Loucy (cell line): ENCODE measurements at regions not wholly inside any gene's neighbourhood (a gene's known extent, or its start where the extent isn't known, plus 50 kb on each side); places are given as distances from the start of the nearest gene placed in this dataset.
A peak's percentile ranks its signal among the peaks of the same experiment; 100 is the strongest.

Experiments
- H2AFZ ChIP-seq: fragments of 200-600 bp; sonication (generic); 2 replicates; pipeline ENCODE4 v1.6.0; 2016; ENCODE audit warnings: antibody characterized with exemption, mild to moderate bottlenecking, low read length, moderate library complexity
- H3F3A ChIP-seq: fragments of 200-600 bp; 2 replicates; pipeline ENCODE4 v1.6.0; 2016; ENCODE audit warnings: antibody characterized with exemption, low read depth, mild to moderate bottlenecking
- H3K27me3 ChIP-seq: fragments of 200-600 bp; sonication (generic); 2 replicates; pipeline ENCODE4 v1.6.1; 2014; ENCODE audit warnings: low read length, mild to moderate bottlenecking; ENCODE audit not compliant: insufficient read depth, poor library complexity, severe bottlenecking
- H3K36me3 ChIP-seq: fragments of 200-600 bp; sonication (generic); 2 replicates; pipeline ENCODE4 v1.6.1; 2016; ENCODE audit warnings: low read length; ENCODE audit not compliant: insufficient read depth
- H3K4me1 ChIP-seq: fragments of 200-600 bp; sonication (generic); 2 replicates; pipeline ENCODE4 v1.5.1; 2014; ENCODE audit warnings: low read length, mild to moderate bottlenecking; ENCODE audit not compliant: insufficient read depth, poor library complexity, severe bottlenecking
- H3K4me2 ChIP-seq: fragments of 200-600 bp; sonication (generic); 2 replicates; pipeline ENCODE4 v1.6.0; 2014; ENCODE audit warnings: antibody characterized with exemption, low read length, low read depth, mild to moderate bottlenecking; ENCODE audit not compliant: poor library complexity, severe bottlenecking
- H3K4me3 ChIP-seq: fragments of 200-600 bp; sonication (generic); 2 replicates; pipeline ENCODE4 v1.5.1; 2014; ENCODE audit warnings: low read length, mild to moderate bottlenecking, mixed read lengths; ENCODE audit not compliant: poor library complexity, severe bottlenecking
- H3K79me2 ChIP-seq: fragments of 200-600 bp; sonication (generic); 2 replicates; pipeline ENCODE4 v1.6.1; 2014; ENCODE audit warnings: low read length; ENCODE audit not compliant: insufficient read depth
- H3K9ac ChIP-seq: fragments of 200-600 bp; sonication (generic); 2 replicates; pipeline ENCODE4 v1.6.0; 2014; ENCODE audit warnings: mild to moderate bottlenecking, low read depth, low read length, moderate library complexity; ENCODE audit not compliant: poor library complexity, severe bottlenecking
- H3K9me2 ChIP-seq: fragments of 200-600 bp; sonication (generic); replicated peaks from 2 replicates; pipeline ENCODE4 v1.6.1; 2016; ENCODE audit warnings: low read depth, low read length, mixed read lengths
- H3K9me3 ChIP-seq: fragments of 200-600 bp; sonication (generic); 2 replicates; pipeline ENCODE4 v1.6.1; 2014; ENCODE audit warnings: mild to moderate bottlenecking, antibody characterized with exemption, low read length, low read depth; ENCODE audit not compliant: insufficient read depth
- H4K20me1 ChIP-seq: fragments of 200-600 bp; sonication (generic); 2 replicates; pipeline ENCODE4 v1.6.0; 2014; ENCODE audit warnings: antibody characterized with exemption, low read length, mild to moderate bottlenecking; ENCODE audit not compliant: insufficient read depth, poor library complexity, severe bottlenecking
- CTCF ChIP-seq: fragments of 200-600 bp; sonication (generic); conservative IDR thresholded peaks from 2 replicates; pipeline ENCODE4 v1.5.1; 2014; ENCODE audit warnings: mild to moderate bottlenecking, antibody characterized with exemption, low read length
- EZH2phosphoT487 ChIP-seq: fragments of 200-600 bp; IDR thresholded peaks from 2 replicates; pipeline ENCODE4 v1.6.1; 2018; ENCODE audit warnings: antibody characterized with exemption, mild to moderate bottlenecking, moderate library complexity, borderline replicate concordance

GRCh38 chr21:31560479-31560878 lies 99.0 kb upstream of the SOD1 start:
- H3K27me3 ChIP-seq = peaks cover 3% of the 10 kb centered on the region
- H3K79me2 ChIP-seq = peaks cover 47% of the 10 kb centered on the region
- H2AFZ ChIP-seq = no peak overlapping the region
- H3K4me3 ChIP-seq = peak overlapping the region; percentile 89
- H3F3A ChIP-seq = no peaks in the 10 kb centered on the region
- no peaks in the 10 kb centered on the region for H3K36me3 ChIP-seq
- peak overlapping the region; percentile 97 for H3K4me2 ChIP-seq
- H3K9me3 ChIP-seq = no peaks in the 10 kb centered on the region
- peaks cover 20% of the 10 kb centered on the region for H4K20me1 ChIP-seq
- peaks cover 32% of the 10 kb centered on the region for H3K4me1 ChIP-seq
- H3K9me2 ChIP-seq = no peaks in the 10 kb centered on the region
- no peak for TF ChIP-seq CTCF
- no peak for TF ChIP-seq EZH2phosphoT487
- peak overlapping the region; percentile 83 for H3K9ac ChIP-seq

- Histone ChIP-seq H3K27me3 (peaks cover 3% of the 10 kb centered on the region), H4K20me1 (peaks cover 25% of the 10 kb centered on the region), H3K4me1 (peaks cover 41% of the 10 kb centered on the region), H3K36me3 (no peaks in the 10 kb centered on the region), H3K4me2 (peak overlapping the region; percentile 97), H3K79me2 (peaks cover 56% of the 10 kb centered on the region), H3K9me2 (no peaks in the 10 kb centered on the region), H2AFZ (peak overlapping the region; percentile 58), H3F3A (no peaks in the 10 kb centered on the region), H3K9me3 (no peaks in the 10 kb centered on the region), H3K4me3 (peak overlapping the region; percentile 89), H3K9ac (peak overlapping the region; percentile 83)
- TF ChIP-seq EZH2phosphoT487 = no peak
- no peak for TF ChIP-seq CTCF
These were observed 99.9 kb upstream of the SOD1 start for GRCh38 chr21:31559368-31560119.

GRCh38 chr21:31558962-31559367 lies 100.5 kb upstream of the SOD1 start:
- peaks cover 44% of the 10 kb centered on the region for H3K4me1 ChIP-seq
- H3K36me3 ChIP-seq = no peaks in the 10 kb centered on the region
- H3K9me3 ChIP-seq = no peaks in the 10 kb centered on the region
- H3F3A ChIP-seq = no peaks in the 10 kb centered on the region
- peak overlapping the region; percentile 85 for H3K4me2 ChIP-seq
- peak overlapping the region; percentile 83 for H3K9ac ChIP-seq
- H3K9me2 ChIP-seq = no peaks in the 10 kb centered on the region
- peak overlapping the region; percentile 89 for H3K4me3 ChIP-seq
- TF ChIP-seq EZH2phosphoT487 (no peak), CTCF (peak; percentile 42)
- H3K79me2 ChIP-seq = peaks cover 62% of the 10 kb centered on the region
- peaks cover 3% of the 10 kb centered on the region for H3K27me3 ChIP-seq
- peak overlapping the region; percentile 76 for H2AFZ ChIP-seq
- H4K20me1 ChIP-seq = peaks cover 30% of the 10 kb centered on the region
